ENCODE measurements at regions not wholly inside any gene's neighbourhood (a gene's known extent, or its start where the extent isn't known, plus 50 kb on each side); places are given as distances from the start of the nearest gene placed in this dataset.

DNA sequence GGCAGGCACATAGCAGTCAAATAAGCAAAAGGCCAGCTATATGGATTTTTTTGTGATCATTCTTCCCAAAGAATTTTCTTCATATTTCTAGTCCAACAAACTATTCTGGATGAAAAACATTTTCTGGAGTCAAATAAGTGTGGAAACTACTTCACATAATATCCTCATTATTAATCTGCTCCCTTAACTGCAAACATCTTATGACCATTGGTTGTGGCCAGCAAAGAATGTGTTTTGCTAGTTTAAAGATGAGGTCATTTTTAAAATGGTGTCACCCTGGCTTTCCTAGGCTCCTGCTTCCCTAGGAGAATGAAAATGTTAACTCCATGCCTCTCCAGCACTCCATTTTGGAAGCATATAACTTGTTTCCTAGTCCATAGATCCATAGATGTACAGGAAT is 118.8 kb downstream of the SST start:
- TF ChIP-seq CTCF (IDR thresholded peaks at IDR 0.05; ENCODE audit: insufficient read depth, low read length) (no peak), POLR2AphosphoS5 (IDR thresholded peaks at IDR 0.05; ENCODE audit: low read depth) (no peak), REST (IDR thresholded peaks at IDR 0.05; ENCODE audit: insufficient replicate concordance, low read depth) (no peak), SPI1 (IDR thresholded peaks at IDR 0.05; ENCODE audit: borderline replicate concordance, low read depth) (no peak)

Data from HL-60 (cell line).